Mesothelial cell of epicardium (in vitro differentiated cells): ENCODE measurements at regions not wholly inside any gene's neighbourhood (a gene's known extent, or its start where the extent isn't known, plus 50 kb on each side); places are given as distances from the start of the nearest gene placed in this dataset.
"Not testable (repeated sequence)": the region's sequence is repeated elsewhere in the genome, so short reads cannot be mapped to it uniquely, and the experiment has no call there.

ENCODE experiments used
- DNase-seq, 2 experiments: peaks; one replicate each; pipeline ENCODE4 v3.0.0; 2021; ENCODE audit warnings: low spot score in 2 of 2; ENCODE audit not compliant: unreplicated experiment in 2 of 2
- H3K27ac Mint-ChIP-seq: 2 replicates; pipeline ENCODE4 v1.8.0; 2021; ENCODE audit warnings: mixed read lengths
- H3K27me3 Mint-ChIP-seq: 2 replicates; pipeline ENCODE4 v1.8.0; 2021; ENCODE audit warnings: low read depth, mixed read lengths
- H3K36me3 Mint-ChIP-seq: 2 replicates; pipeline ENCODE4 v1.8.0; 2021; ENCODE audit warnings: mixed read lengths
- H3K4me1 Mint-ChIP-seq: 2 replicates; pipeline ENCODE4 v1.8.0; 2021; ENCODE audit warnings: mixed read lengths
- H3K4me3 Mint-ChIP-seq: 2 replicates; pipeline ENCODE4 v1.8.0; 2021; ENCODE audit warnings: mild to moderate bottlenecking, moderate library complexity, mixed read lengths
- H3K9me3 Mint-ChIP-seq: 2 replicates; pipeline ENCODE4 v1.8.0; 2021; ENCODE audit warnings: mixed read lengths
- CTCF ChIP-seq: fragments of 200-600 bp; sonication (generic); IDR thresholded peaks from one replicate; pipeline ENCODE4 v1.5.0; 2021; ENCODE audit warnings: antibody characterized with exemption; ENCODE audit not compliant: unreplicated experiment

GRCh38 chr1:228941666-228942065 lies 206.4 kb downstream of the RHOU start:
- H3K27me3 Mint-ChIP-seq: no peaks in the 10 kb centered on the region
- H3K36me3 Mint-ChIP-seq: no peaks in the 10 kb centered on the region
- H3K27ac Mint-ChIP-seq: no peak overlapping the region
- no peak overlapping the region for H3K4me3 Mint-ChIP-seq
- H3K9me3 Mint-ChIP-seq: no peaks in the 10 kb centered on the region
- TF ChIP-seq CTCF: no peak
- peaks cover 22% of the 10 kb centered on the region for H3K4me1 Mint-ChIP-seq
- no peak for DNase-seq

GRCh38 chr1:228943436-228943835 lies 208.2 kb downstream of the RHOU start:
- Mint-ChIP-seq H3K36me3 (no peaks in the 10 kb centered on the region), H3K4me3 (no peak overlapping the region), H3K27ac (no peak overlapping the region), H3K27me3 (no peaks in the 10 kb centered on the region), H3K4me1 (peaks cover 11% of the 10 kb centered on the region), H3K9me3 (no peaks in the 10 kb centered on the region)
- DNase-seq: no peak
- TF ChIP-seq CTCF: no peak

- Mint-ChIP-seq H3K9me3 (no peaks in the 10 kb centered on the region), H3K27ac (peak overlapping the region; percentile 23), H3K4me3 (no peak overlapping the region), H3K4me1 (peaks cover 10% of the 10 kb centered on the region), H3K27me3 (no peaks in the 10 kb centered on the region), H3K36me3 (no peaks in the 10 kb centered on the region)
- no peak for TF ChIP-seq CTCF
- no peak for DNase-seq
Measured at GRCh38 chr1:228944296-228944695, 209.0 kb downstream of the RHOU start.

DNA sequence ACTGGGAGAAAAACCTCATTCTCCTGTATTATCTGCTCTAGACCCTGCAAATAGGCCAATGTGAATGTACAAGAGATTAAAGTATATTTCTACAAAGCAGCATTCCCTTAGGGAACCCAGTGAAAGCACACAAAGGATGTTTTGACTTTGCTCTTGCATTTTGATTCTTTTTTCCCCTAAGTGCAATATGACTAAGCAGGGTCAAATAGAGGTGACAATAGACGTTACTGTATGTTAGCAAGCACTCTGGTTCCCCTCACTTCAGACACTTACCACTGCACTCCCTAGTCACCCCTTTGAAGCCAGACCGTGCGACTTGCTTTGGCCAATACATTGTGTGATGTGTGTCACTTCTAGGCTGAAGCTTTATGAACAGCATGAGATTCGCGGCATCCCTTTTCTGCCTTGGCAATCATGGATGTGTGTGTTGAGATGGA lies 209.7 kb downstream of the RHOU start:
- TF ChIP-seq CTCF: no peak
- Mint-ChIP-seq H3K4me3 (no peak overlapping the region), H3K27me3 (no peaks in the 10 kb centered on the region), H3K4me1 (peaks cover 10% of the 10 kb centered on the region), H3K36me3 (no peaks in the 10 kb centered on the region), H3K27ac (peak overlapping the region; percentile 2), H3K9me3 (no peaks in the 10 kb centered on the region)
- DNase-seq: no peak

DNA sequence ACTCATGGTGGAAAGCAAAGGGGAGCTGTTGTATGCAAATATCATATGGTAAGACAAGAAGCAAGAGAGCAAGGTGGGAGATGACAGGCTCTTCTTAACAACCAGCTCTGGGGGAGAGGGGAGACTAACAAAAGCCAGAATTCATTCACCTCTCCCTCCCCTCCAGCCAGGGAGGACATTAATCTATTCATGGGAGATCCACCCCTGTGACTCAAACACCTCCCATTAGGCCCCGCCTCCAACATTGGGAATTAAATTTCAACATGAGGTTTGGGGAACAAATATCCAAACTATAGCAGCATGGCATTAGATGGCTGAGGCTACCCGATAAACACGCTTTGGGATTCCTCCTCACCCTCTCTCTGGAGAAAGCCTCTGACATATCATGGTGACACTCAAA lies 210.6 kb downstream of the RHOU start:
- TF ChIP-seq CTCF: no peak
- Mint-ChIP-seq H3K27me3 (no peaks in the 10 kb centered on the region), H3K36me3 (no peaks in the 10 kb centered on the region), H3K4me3 (no peak overlapping the region), H3K27ac (no peak overlapping the region), H3K9me3 (no peaks in the 10 kb centered on the region), H3K4me1 (peaks cover 10% of the 10 kb centered on the region)
- DNase-seq: no peak

- not testable (repeated sequence) for H3K36me3 Mint-ChIP-seq, H3K27ac Mint-ChIP-seq, H3K4me1 Mint-ChIP-seq, H3K9me3 Mint-ChIP-seq, H3K27me3 Mint-ChIP-seq, DNase-seq, H3K4me3 Mint-ChIP-seq
Measured at GRCh38 chr1:228949617-228950016, 214.3 kb downstream of the RHOU start.
